Stimulated activated CD4-positive, alpha-beta T cell treated with anti-CD3 and anti-CD28 coated beads, Interleukin-2, amount 100 ng/mL, for 24 hours (primary cell): ENCODE measurements at regions not wholly inside any gene's neighbourhood (a gene's known extent, or its start where the extent isn't known, plus 50 kb on each side); places are given as distances from the start of the nearest gene placed in this dataset.

ENCODE experiments used
- DNase-seq, 2 donors: peaks; one replicate each; pipeline ENCODE4 v3.0.0-alpha.2; 2020

GRCh38 chr10:62453274-62453673, 79.1 kb downstream of the ZNF365 start:
- DNase-seq: no peak

GRCh38 chr10:62454687-62455397, 80.7 kb downstream of the ZNF365 start:
- no peak for DNase-seq

- no peak for DNase-seq
Observed at GRCh38 chr10:62456611-62457101, 82.5 kb downstream of the ZNF365 start.

GRCh38 chr10:62457196-62457595, 83.0 kb downstream of the ZNF365 start:
- no peak for DNase-seq

- no peak for DNase-seq
Observed at GRCh38 chr10:62457598-62457997, 83.4 kb downstream of the ZNF365 start.

GRCh38 chr10:62459072-62459471, 84.9 kb downstream of the ZNF365 start:
- DNase-seq: no peak

GRCh38 chr10:62459500-62459899, 85.3 kb downstream of the ZNF365 start:
- DNase-seq: no peak

GRCh38 chr10:62460393-62460792, 86.2 kb downstream of the ZNF365 start:
- no peak for DNase-seq

GRCh38 chr10:62461120-62461519, 87.0 kb downstream of the ZNF365 start:
- no peak for DNase-seq

- DNase-seq: no peak
Observed at GRCh38 chr10:62462461-62462860, 88.3 kb downstream of the ZNF365 start.

- DNase-seq: no peak
Observed at GRCh38 chr10:62463364-62463763, 89.2 kb downstream of the ZNF365 start.

- DNase-seq: no peak
Observed at GRCh38 chr10:62464308-62464707, 90.1 kb downstream of the ZNF365 start.

- DNase-seq: no peak
Observed at GRCh38 chr10:62466590-62466989, 92.4 kb downstream of the ZNF365 start.

GRCh38 chr10:62467527-62467926, 93.4 kb downstream of the ZNF365 start:
- DNase-seq: no peak

- DNase-seq: no peak
Observed at GRCh38 chr10:62471711-62472110, 97.5 kb downstream of the ZNF365 start.

- no peak for DNase-seq
Observed at GRCh38 chr10:62473241-62473640, 99.1 kb downstream of the ZNF365 start.

GRCh38 chr10:62475551-62475950, 101.4 kb downstream of the ZNF365 start:
- DNase-seq: no peak

- no peak for DNase-seq
Observed at GRCh38 chr10:62479523-62479922, 105.4 kb downstream of the ZNF365 start.

GRCh38 chr10:62480196-62480595, 106.0 kb downstream of the ZNF365 start:
- DNase-seq: no peak

- no peak for DNase-seq
Observed at GRCh38 chr10:62482581-62482980, 108.4 kb downstream of the ZNF365 start.

- no peak for DNase-seq
Observed at GRCh38 chr10:62491597-62491996, 117.4 kb downstream of the ZNF365 start.

- no peak for DNase-seq
Observed at GRCh38 chr10:62492012-62492869, 118.1 kb downstream of the ZNF365 start.

- DNase-seq: no peak
Observed at GRCh38 chr10:62492870-62493180, 118.7 kb downstream of the ZNF365 start.

- DNase-seq: no peak
Observed at GRCh38 chr10:62496925-62497324, 122.8 kb downstream of the ZNF365 start.
